Activated T-cell treated with anti-CD3 and anti-CD28 coated beads, Interleukin-2, amount 50 U/mL, for 48 hours (primary cell): ENCODE measurements at regions not wholly inside any gene's neighbourhood (a gene's known extent, or its start where the extent isn't known, plus 50 kb on each side); places are given as distances from the start of the nearest gene placed in this dataset.
"Not testable (repeated sequence)": the region's sequence is repeated elsewhere in the genome, so short reads cannot be mapped to it uniquely, and the experiment has no call there.

ENCODE experiments used
- DNase-seq, 2 experiments: peaks; one replicate each; pipeline ENCODE4 v3.0.0-alpha.2; 2020

GRCh38 chr2:150095361-150096095, 391.9 kb downstream of the RND3 start:
- DNase-seq: no peak

DNA sequence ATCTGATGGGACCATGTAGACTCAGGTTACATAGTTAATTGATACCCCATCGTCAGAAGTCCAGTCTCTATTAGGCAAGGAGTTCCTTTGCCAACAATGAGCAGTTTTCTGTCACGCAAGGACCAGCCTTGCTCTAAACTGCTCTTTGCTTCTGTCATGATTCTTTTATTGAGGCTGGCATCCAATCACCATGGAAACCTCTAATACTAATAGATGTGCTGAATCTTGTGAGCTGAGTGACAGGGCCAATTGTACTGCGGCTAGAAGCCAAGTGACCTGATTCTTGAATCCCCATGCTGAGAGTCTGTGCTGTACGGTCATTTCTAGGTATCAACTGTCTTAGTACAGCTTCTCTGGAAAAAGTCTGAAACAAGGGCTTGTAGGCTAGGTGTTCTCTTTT, 395.6 kb downstream of the RND3 start:
- DNase-seq: no peak

- DNase-seq: no peak
Observed at GRCh38 chr2:150090031-150090430, 397.4 kb downstream of the RND3 start.

GRCh38 chr2:150088538-150088937, 398.9 kb downstream of the RND3 start:
- DNase-seq: no peak

DNA sequence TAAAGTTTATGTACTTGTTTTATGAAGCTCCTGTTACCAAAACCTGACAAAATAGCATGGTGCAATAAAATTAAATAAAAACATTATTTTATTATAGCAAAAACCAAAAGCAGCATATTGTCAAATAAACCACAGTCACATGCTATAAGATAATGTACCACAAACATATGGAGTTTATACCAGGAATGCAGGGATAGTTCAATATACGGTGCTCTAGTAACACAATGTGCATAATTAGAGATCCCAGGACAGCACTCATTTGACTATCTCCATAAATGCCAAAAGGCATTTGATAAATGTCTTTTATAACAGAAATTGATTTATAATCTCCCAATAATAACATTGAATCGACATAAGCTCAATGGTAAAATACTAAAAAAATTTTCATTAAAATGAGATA, 402.0 kb downstream of the RND3 start:
- DNase-seq: no peak

GRCh38 chr2:150081775-150082481, 405.5 kb downstream of the RND3 start:
- no peak for DNase-seq

DNA sequence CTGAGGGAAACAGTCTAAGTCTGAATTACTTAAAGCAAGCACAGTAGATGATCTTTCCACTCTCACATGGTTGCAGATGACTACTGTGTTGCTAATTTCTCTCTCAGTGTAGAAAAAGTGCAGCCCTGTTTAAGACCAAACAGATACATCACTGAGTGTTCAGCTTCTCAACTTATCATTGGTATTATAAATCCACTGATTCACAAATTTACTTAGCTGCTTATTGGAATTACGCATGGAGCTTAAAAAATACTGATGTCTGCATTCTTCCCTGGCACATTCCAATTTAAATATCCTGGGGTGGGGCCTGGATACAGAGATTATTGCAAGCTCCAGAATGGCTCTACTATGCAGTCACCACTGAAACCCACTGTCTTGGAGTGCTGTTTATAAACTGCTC, 411.2 kb downstream of the RND3 start:
- DNase-seq: no peak

GRCh38 chr2:150075831-150076230, 411.6 kb downstream of the RND3 start:
- no peak for DNase-seq

DNA sequence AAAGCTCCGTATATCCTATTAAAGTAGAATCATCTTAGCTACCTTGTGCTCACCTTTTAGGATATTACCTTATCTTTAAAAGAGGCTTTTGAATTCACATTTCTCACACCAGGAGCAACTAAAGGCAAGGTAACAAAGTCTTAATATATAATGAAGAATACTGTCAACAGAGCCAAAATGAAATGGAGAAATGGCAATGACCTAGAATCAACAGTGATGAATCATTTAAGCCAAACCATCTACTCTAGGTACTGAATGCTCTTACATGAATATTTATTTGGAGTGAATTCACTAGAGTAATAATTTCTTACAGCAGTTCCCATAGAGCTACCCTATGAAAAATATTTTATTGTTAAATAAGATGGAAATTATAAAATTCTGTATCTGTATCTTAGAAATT, 421.0 kb downstream of the RND3 start:
- DNase-seq: no peak

DNA sequence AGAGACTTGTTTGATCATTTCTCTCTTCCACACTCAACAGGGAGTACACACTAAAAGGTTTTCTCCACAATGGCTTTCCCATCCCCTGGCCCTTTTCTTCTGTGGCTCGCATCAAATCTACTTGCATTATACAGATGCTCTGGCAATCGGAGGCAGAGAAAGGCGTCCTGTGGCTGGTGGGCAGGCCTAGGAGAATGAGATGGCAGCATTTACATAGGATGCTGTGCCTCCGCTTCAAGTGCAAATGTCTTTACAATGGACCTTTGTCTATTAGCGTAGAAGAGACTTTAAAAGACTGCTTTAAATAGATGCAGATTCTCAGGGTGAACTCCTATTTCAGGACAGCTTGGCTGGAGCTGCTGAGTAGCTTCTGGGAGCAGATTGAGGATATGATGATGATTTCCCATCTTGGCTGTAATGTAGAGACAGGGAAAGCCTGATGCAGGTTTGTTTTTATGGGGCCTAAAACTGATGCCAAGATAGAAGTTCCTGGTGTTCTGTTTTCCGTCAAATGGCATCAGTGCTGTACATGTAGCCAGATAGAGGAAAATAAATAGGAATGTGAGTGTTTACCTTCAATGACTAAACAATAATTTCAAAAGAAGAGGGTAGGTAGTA, 423.4 kb downstream of the RND3 start:
- DNase-seq: no peak

GRCh38 chr2:150063432-150063889, 424.0 kb downstream of the RND3 start:
- DNase-seq: no peak

DNA sequence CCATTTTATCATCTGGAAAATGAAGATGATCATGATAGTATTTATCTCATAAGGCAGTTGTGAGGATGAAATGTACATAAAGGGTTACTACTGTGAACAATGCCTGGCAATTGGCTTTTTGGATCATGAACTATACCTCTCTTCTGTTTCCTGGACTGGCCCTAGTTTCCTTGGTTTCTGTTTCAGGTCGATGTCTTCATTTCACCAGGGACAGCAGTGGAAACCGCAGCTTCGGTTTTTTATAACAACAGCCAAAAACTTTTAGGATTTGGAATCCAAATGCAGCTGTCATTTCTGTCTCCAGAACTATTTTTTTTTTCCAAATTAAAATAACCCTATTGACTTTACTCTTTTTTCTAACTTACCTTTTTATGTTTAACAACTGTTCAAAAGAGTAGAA, 425.1 kb downstream of the RND3 start:
- no peak for DNase-seq

GRCh38 chr2:150060341-150060740, 427.1 kb downstream of the RND3 start:
- DNase-seq: no peak

GRCh38 chr2:150059676-150060075, 427.8 kb downstream of the RND3 start:
- not testable (repeated sequence) for DNase-seq

DNA sequence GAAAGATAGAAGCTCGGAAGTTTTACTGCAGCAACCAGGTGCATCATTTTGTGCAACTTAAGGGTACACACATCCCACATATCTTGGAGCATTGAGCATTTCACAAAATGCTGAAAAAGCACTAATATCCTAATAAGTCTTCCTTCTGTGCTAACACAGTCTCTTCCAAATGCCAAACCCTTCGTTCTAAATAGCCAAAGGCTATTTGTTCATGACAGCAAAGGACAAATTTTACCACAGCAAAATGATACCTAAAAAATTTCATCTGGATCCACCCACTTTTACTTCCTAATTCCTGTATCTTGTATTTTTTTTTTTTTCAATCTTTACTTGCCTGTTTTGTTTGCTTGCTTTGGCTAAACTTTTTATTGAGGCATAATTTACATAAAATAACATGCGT, 435.0 kb downstream of the RND3 start:
- DNase-seq: no peak

- DNase-seq: no peak
Observed at GRCh38 chr2:150051004-150051403, 436.5 kb downstream of the RND3 start.

- DNase-seq: no peak
Observed at GRCh38 chr2:150050036-150050435, 437.4 kb downstream of the RND3 start.

DNA sequence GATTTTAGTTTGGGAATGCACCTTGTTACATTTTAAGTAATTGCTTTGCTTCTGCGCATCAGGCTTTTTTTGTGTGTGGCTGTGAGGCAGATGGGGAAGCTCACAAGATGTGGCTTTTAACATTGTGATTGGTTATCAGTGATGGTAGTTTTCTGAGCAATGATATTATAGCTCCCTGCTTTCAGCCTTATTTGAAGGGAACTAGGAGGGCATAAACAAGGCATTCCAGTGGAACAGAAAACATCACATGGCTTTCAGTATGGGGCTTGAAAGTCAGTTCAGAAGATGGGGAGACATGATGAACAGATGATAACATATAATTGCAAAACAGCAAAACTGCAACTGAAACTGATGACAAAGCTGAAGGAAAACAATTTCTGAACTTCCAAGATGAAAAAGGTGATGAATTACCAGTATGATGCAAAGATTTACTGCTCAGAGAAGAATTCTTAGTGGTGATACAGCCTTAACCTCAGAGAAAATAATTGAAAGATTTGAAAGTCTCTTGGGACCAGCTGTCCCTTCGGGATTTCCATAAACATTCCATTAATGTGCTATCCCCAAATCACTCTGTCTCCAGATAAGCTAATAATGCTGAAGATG, 439.7 kb downstream of the RND3 start:
- DNase-seq: no peak

GRCh38 chr2:150046810-150047209, 440.7 kb downstream of the RND3 start:
- no peak for DNase-seq

DNA sequence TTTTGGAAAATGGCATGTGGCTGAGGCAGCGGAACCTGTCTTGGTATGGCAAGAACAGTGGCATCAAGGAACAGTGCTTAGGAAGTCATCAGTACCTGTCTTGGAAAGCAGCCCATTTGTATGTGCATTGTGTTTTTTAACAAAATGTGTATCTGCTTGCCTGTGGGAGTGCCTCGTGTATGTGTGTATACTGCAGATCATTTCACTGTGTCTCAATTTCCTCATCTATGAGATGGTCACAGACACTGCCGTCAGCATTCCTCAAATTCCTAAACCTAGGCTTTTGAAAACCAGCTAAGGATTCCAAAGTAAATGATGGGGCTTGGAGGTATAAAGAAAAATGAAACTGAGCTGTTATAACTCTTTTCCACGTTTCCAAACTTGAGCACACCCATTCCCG, 441.3 kb downstream of the RND3 start:
- no peak for DNase-seq

- no peak for DNase-seq
Observed at GRCh38 chr2:150045601-150046000, 441.9 kb downstream of the RND3 start.

GRCh38 chr2:150043172-150043500, 444.3 kb downstream of the RND3 start:
- DNase-seq: no peak

DNA sequence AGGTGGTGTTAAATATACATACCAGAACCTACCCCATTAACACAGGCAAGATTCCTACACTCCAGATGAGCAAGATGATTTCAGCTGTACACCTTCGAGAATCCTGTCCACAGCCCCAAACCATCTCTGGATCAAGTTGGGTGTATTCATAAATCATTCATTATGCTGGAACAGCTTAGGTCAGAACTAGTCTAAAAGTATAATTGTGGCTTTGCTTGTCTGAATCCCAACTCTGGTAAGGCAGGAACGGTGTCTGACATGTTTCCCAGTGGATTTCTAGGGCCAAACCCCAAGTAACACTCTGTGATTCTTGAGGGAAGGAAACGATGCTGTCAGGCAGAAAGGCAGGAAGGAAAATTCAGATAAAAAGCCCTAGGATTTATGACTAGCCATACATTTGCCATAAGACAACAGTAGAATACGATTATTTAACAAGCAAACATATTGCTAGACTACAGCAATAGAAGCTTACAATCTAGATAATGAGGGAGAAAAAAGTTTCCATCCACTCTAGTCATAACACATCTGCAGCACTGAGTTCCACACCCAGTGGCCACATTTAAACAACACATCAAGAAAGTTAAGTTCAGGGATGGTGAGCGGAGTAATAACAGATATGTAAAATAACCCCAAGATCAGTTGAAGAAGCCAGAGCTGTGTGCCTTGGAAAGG, 444.8 kb downstream of the RND3 start:
- DNase-seq: no peak
